ENCODE measurements at regions not wholly inside any gene's neighbourhood (a gene's known extent, or its start where the extent isn't known, plus 50 kb on each side); places are given as distances from the start of the nearest gene placed in this dataset.

GRCh38 chr20:4065391-4065844, 50.1 kb upstream of the RNF24 start:
- intact Hi-C loops (cut with micrococcal nuclease): no loop called here
- Mint-ChIP-seq H3K4me1 (ENCODE audit: low read depth) (peaks cover 53% of the 10 kb centered on the region), H3K9me3 (peaks cover 4% of the 10 kb centered on the region), H3K27me3 (ENCODE audit: insufficient read depth) (peaks cover 1% of the 10 kb centered on the region), H3K4me3 (no peak overlapping the region), H3K36me3 (ENCODE audit: low read depth) (peaks cover 2% of the 10 kb centered on the region), H3K27ac (no peak overlapping the region)
- no peak for DNase-seq (ENCODE audit: low spot score)

Data from activated T-helper 1 cell treated with anti-CD3 and anti-CD28 coated beads, Interleukin-12 subunit alpha, Interleukin-12 subunit beta, Interleukin-2, Interleukin-4 antibody, amounts not matched to agents 30 ng/mL and 10 ng/mL and 1 ng/mL, durations not matched to agents 14 hours and 24 hours and 36 hours (primary cell).